ENCODE measurements at regions not wholly inside any gene's neighbourhood (a gene's known extent, or its start where the extent isn't known, plus 50 kb on each side); places are given as distances from the start of the nearest gene placed in this dataset.

DNA sequence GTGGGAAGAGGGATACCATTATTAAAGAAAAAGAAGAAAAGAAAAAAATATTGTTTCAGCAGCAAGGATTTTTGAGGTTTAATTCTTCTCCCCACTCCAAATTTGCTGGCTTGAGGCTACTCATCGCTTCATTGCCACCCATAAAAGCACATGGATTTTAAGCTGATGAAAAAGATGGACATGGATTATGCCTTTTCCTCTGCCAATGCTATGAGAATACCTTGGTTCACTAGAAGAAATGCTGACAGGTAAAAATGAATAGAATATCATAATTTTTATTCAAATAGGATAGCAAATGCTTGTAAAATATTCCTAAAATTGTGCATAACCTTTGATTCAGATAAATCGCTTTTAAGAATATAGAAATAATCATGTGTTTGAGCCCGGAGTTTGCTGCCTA, 289.7 kb upstream of the DPYD start:
- DNase-seq (ENCODE audit: low read depth): no peak
- TF ChIP-seq, protein P1, sequence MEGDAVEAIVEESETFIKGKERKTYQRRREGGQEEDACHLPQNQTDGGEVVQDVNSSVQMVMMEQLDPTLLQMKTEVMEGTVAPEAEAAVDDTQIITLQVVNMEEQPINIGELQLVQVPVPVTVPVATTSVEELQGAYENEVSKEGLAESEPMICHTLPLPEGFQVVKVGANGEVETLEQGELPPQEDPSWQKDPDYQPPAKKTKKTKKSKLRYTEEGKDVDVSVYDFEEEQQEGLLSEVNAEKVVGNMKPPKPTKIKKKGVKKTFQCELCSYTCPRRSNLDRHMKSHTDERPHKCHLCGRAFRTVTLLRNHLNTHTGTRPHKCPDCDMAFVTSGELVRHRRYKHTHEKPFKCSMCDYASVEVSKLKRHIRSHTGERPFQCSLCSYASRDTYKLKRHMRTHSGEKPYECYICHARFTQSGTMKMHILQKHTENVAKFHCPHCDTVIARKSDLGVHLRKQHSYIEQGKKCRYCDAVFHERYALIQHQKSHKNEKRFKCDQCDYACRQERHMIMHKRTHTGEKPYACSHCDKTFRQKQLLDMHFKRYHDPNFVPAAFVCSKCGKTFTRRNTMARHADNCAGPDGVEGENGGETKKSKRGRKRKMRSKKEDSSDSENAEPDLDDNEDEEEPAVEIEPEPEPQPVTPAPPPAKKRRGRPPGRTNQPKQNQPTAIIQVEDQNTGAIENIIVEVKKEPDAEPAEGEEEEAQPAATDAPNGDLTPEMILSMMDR (conservative IDR thresholded peaks at IDR 0.05; ENCODE audit: low read depth, low read length): no peak
- H3K4me3 ChIP-seq (ENCODE audit: low read depth, low read length): no peak overlapping the region

DNA sequence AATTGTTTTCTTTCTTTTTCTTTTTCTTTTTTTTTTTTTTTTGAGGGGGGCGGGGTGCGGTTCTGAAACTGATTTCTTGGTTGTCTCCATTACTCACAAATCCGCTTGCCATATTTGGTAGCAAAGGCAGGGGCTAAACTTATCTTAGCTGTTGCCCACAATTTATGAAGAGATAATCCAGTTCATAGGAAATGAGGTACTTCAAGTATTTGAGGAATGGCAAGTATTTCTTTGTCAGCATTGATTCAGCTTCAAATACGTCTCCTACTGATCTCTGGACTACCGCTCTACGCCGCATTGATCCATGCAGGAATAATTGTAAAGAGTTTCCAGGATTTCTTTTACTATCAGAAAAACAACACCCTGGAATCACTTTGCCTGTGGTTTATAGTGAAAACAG, 289.2 kb upstream of the DPYD start:
- H3K4me3 ChIP-seq (ENCODE audit: low read depth, low read length): no peak overlapping the region
- TF ChIP-seq, protein P1 (conservative IDR thresholded peaks at IDR 0.05; ENCODE audit: low read depth, low read length): no peak
- peak; percentile 3 for DNase-seq (ENCODE audit: low read depth)

DNA sequence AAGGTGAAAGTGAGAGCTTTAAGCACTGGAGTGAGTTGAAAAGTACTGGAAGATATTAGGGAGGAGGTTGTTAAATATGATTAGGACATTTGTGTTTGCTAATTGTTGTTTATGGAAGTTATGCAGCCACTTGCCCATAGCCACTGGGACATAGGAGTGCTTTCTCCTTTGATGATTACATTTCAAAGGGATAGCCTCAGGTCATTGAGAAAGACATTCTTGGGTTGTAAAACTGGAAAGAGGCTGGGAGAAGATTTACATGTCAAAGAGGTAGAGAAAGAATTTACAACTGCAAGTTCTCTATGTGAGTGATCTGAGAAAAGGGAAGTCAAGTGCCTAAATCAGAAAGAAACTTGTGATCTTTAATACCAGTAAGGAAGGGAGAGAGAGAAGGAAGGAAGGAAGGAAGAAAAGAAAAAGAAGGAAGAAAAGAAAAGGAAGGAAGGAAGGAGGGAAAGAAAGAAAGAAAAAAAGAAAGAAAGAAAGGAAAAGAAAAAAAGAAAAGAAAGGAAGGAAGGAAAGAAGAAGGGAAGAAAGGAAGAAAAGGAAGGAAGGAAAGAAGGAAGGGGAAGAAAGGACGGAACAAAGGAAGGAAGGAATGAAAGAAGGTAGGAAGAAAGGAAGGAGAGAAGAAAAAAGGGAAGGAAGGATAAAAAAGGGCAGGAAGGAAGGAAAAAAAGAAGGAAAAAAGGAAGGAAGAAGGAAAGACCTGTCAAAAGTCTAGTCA, 284.6 kb upstream of the DPYD start:
- TF ChIP-seq, protein P1 (conservative IDR thresholded peaks at IDR 0.05; ENCODE audit: low read depth, low read length): no peak
- no peak for DNase-seq (ENCODE audit: low read depth)
- H3K4me3 ChIP-seq (ENCODE audit: low read depth, low read length): no peak overlapping the region

DNA sequence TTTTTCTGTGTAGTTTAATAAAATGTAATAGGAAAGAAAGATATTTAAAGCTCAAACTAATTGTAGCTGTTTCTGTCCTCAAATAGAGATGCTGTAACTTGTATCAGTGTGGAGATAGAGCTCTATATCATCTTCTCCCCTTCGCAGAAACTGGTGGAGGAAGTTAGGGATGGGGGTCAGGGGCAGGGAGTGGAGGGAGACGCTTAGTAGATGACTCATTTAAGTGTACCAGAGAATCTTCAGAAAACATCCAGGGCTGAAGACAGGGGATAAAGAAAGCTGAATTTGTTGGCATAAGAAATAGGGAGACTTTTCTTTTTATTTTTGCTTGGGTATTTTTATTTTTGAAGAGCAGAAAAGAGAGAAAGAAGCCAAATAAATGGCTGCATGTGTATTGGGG, 282.6 kb upstream of the DPYD start:
- no peak overlapping the region for H3K4me3 ChIP-seq (ENCODE audit: low read depth, low read length)
- DNase-seq (ENCODE audit: low read depth): no peak
- TF ChIP-seq, protein P1 (conservative IDR thresholded peaks at IDR 0.05; ENCODE audit: low read depth, low read length): no peak

DNA sequence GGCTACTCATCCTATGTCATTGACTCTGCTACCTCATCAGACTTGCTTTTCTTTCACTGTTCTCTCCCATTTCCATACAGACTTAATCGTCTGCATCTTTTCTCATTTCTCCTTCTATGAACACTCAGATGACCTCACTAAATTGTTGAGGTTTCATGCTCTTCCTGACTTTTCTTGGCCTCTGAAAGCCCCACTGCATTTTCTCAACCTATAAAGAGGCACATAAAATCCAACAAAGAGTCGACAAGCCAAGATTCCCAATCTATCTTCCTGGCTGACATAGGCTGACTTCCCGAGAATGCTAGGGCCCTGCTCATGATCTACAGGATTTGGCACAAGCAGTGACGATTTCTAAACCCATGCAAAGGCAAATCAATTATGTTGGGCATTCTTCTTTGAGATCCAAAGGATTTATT, 280.8 kb upstream of the DPYD start:
- TF ChIP-seq, protein P1 (conservative IDR thresholded peaks at IDR 0.05; ENCODE audit: low read depth, low read length): no peak

DNA sequence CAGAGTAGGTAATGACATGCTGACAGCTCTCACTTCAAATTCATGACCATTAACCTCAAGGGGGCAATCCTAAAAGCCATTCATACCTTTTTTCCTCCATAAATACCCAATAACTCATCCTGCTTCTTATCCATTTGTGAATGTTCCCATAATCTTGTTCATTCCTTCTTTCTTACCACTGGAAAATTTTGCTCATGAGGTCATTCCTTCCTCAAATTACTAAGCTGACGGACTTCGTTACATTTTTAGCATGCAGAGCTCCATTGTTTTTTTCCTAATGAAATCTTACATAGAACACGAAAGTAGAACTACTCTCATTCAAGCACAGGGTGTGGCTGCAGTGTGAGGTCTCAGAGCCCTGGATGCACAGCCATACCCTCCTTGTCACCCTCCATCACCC, 276.5 kb upstream of the DPYD start:
- no peak for DNase-seq (ENCODE audit: low read depth)
- H3K4me3 ChIP-seq (ENCODE audit: low read depth, low read length): no peak overlapping the region
- TF ChIP-seq, protein P1 (conservative IDR thresholded peaks at IDR 0.05; ENCODE audit: low read depth, low read length): no peak

More for the DNA sequence above, 280.8 kb upstream of the DPYD start:
- no peak overlapping the region for H3K4me3 ChIP-seq (ENCODE audit: low read depth, low read length)
- DNase-seq (ENCODE audit: low read depth): no peak

DNA sequence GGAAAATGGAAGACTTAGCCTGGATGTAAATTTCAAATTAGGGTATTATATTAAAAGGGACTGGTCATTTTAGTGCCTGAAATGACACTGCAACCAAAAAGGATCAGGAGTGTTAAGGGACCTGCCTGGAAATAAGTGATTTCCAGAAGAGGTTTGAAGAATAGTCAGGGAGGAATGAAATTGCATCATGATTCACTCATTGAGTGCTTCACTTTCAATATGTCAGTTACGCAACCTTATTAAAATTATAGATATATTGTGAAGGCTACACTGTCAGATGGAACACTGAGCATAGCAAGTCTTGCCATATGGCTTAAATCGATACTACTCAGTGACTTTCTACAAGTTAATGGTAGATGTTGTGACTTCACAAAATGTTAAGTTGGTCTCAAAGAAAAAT, 275.2 kb upstream of the DPYD start:
- H3K4me3 ChIP-seq (ENCODE audit: low read depth, low read length): no peak overlapping the region
- TF ChIP-seq, protein P1 (conservative IDR thresholded peaks at IDR 0.05; ENCODE audit: low read depth, low read length): no peak
- DNase-seq (ENCODE audit: low read depth): no peak

All from epithelial cell of proximal tubule (primary cell).